ENCODE measurements at regions not wholly inside any gene's neighbourhood (a gene's known extent, or its start where the extent isn't known, plus 50 kb on each side); places are given as distances from the start of the nearest gene placed in this dataset.

- BruUV-seq (replicated peaks): no TSS peak
- Histone ChIP-seq H2AFZ (ENCODE audit: low read depth, low read length) (no peak overlapping the region), H3K27me3 (ENCODE audit: control insufficient read depth in 2 of 2, insufficient read depth in 2 of 2, low read length in 2 of 2) (no peaks in the 10 kb centered on the region), H3K4me1 (ENCODE audit: control insufficient read depth, extremely low read depth, insufficient read depth, low read length) (no peaks in the 10 kb centered on the region), H3K9me3 (replicated peaks; ENCODE audit: control insufficient read depth, insufficient read depth, low read length) (no peaks in the 10 kb centered on the region), H3K27ac (ENCODE audit: insufficient read depth, low read depth, low read length) (no peak overlapping the region), H3K4me3 (replicated peaks in 1 of 3; ENCODE audit: insufficient read depth in 1 of 3, low read depth in 1 of 3, low read length in 3 of 3) (no peak overlapping the region), H3K36me3 (ENCODE audit: control insufficient read depth in 2 of 2, extremely low read depth in 1 of 2, insufficient read depth in 2 of 2, low read length in 2 of 2) (no peaks in the 10 kb centered on the region), H3K9me1 (replicated peaks; ENCODE audit: control insufficient read depth, extremely low read depth, insufficient read depth, low read length) (no peaks in the 10 kb centered on the region), H3K9ac (replicated peaks; ENCODE audit: extremely low read depth, insufficient read depth, low read length) (no peak overlapping the region), H3K79me2 (ENCODE audit: control insufficient read depth, insufficient read depth, low read length) (no peaks in the 10 kb centered on the region), H3K4me2 (ENCODE audit: insufficient read depth, low read length) (no peak overlapping the region), H4K20me1 (replicated peaks; ENCODE audit: control insufficient read depth, extremely low read depth, insufficient read depth, low read length) (no peaks in the 10 kb centered on the region)
- ChIA-PET POLR2A (no interaction called here), CTCF (no interaction called here)
- TF ChIP-seq JUN (IDR thresholded peaks at IDR 0.05; ENCODE audit: borderline replicate concordance, insufficient read depth, insufficient read length, low read depth) (no peak), POLR2A (IDR thresholded peaks at IDR 0.05; ENCODE audit: low read depth, low read length) (no peak), FOS (IDR thresholded peaks at IDR 0.05; ENCODE audit: borderline replicate concordance, insufficient read depth, low read length) (no peak), POLR2AphosphoS5 (IDR thresholded peaks at IDR 0.05; ENCODE audit: insufficient read depth, low read depth, low read length) (no peak), EZH2 (IDR thresholded peaks at IDR 0.05; ENCODE audit: borderline replicate concordance, low read depth, low read length, severe bottlenecking) (no peak)
- no peak for FAIRE-seq
- dilution Hi-C loops (cut with MboI; ENCODE audit: extremely low pct_ligation_motif_present, low sequenced_read_pairs) (no loop called here), intact Hi-C loops (cut with micrococcal nuclease) (no loop called here)
- no peak for DNase-seq (ENCODE audit: low read depth, low spot score)
Measured at GRCh38 chr5:26193626-26194025, 844.8 kb downstream of the CDH9 start.

GRCh38 chr5:26192486-26192885 is 845.9 kb downstream of the CDH9 start:
- Histone ChIP-seq H3K27ac (ENCODE audit: insufficient read depth, low read depth, low read length) (no peak overlapping the region), H2AFZ (ENCODE audit: low read depth, low read length) (no peak overlapping the region), H3K9me3 (replicated peaks; ENCODE audit: control insufficient read depth, insufficient read depth, low read length) (no peaks in the 10 kb centered on the region), H4K20me1 (replicated peaks; ENCODE audit: control insufficient read depth, extremely low read depth, insufficient read depth, low read length) (no peaks in the 10 kb centered on the region), H3K36me3 (ENCODE audit: control insufficient read depth in 2 of 2, extremely low read depth in 1 of 2, insufficient read depth in 2 of 2, low read length in 2 of 2) (no peaks in the 10 kb centered on the region), H3K9ac (replicated peaks; ENCODE audit: extremely low read depth, insufficient read depth, low read length) (no peak overlapping the region), H3K79me2 (ENCODE audit: control insufficient read depth, insufficient read depth, low read length) (no peaks in the 10 kb centered on the region), H3K4me1 (ENCODE audit: control insufficient read depth, extremely low read depth, insufficient read depth, low read length) (no peaks in the 10 kb centered on the region), H3K27me3 (ENCODE audit: control insufficient read depth in 2 of 2, insufficient read depth in 2 of 2, low read length in 2 of 2) (no peaks in the 10 kb centered on the region), H3K4me3 (replicated peaks in 1 of 3; ENCODE audit: insufficient read depth in 1 of 3, low read depth in 1 of 3, low read length in 3 of 3) (no peak overlapping the region), H3K9me1 (replicated peaks; ENCODE audit: control insufficient read depth, extremely low read depth, insufficient read depth, low read length) (no peaks in the 10 kb centered on the region), H3K4me2 (ENCODE audit: insufficient read depth, low read length) (no peak overlapping the region)
- no peak for FAIRE-seq
- ChIA-PET POLR2A (no interaction called here), CTCF (no interaction called here)
- no peak for TF ChIP-seq JUN (IDR thresholded peaks at IDR 0.05; ENCODE audit: borderline replicate concordance, insufficient read depth, insufficient read length, low read depth)
- no peak for TF ChIP-seq POLR2A (IDR thresholded peaks at IDR 0.05; ENCODE audit: low read depth, low read length)
- TF ChIP-seq FOS (IDR thresholded peaks at IDR 0.05; ENCODE audit: borderline replicate concordance, insufficient read depth, low read length): no peak
- TF ChIP-seq MYC (IDR thresholded peaks at IDR 0.05; ENCODE audit: low read depth, low read length): no peak
- no peak for TF ChIP-seq CTCF (IDR thresholded peaks at IDR 0.05; ENCODE audit: extremely low read depth in 1 of 2, insufficient read depth in 1 of 2, low read depth in 1 of 2, low read length in 2 of 2)
- no peak for TF ChIP-seq EZH2 (IDR thresholded peaks at IDR 0.05; ENCODE audit: borderline replicate concordance, low read depth, low read length, severe bottlenecking)
- no peak for TF ChIP-seq POLR2AphosphoS5 (IDR thresholded peaks at IDR 0.05; ENCODE audit: insufficient read depth, low read depth, low read length)
- TF ChIP-seq MAX (IDR thresholded peaks at IDR 0.05; ENCODE audit: insufficient read depth, insufficient read length): no peak
- no peak for TF ChIP-seq GATA2 (IDR thresholded peaks at IDR 0.05; ENCODE audit: insufficient read depth, insufficient read length, low read depth, low read length)
- dilution Hi-C loops (cut with MboI; ENCODE audit: extremely low pct_ligation_motif_present, low sequenced_read_pairs) (no loop called here), intact Hi-C loops (cut with micrococcal nuclease) (no loop called here)
- BruUV-seq (replicated peaks): no TSS peak
- DNase-seq (ENCODE audit: low read depth, low spot score): no peak
